Cardiac muscle cell (in vitro differentiated cells and primary cell): ENCODE measurements at regions not wholly inside any gene's neighbourhood (a gene's known extent, or its start where the extent isn't known, plus 50 kb on each side); places are given as distances from the start of the nearest gene placed in this dataset.

ENCODE experiments used
- DNase-seq, 2 donors: peaks; one replicate each; pipeline versions ENCODE4 v3.0.0 to v3.0.0-alpha.2; 2010 to 2017; ENCODE audit warnings: low read depth in 1 of 2, low spot score in 1 of 2
- H3K27ac ChIP-seq: fragments of 200-600 bp; sonication (generic); 2 replicates; pipeline ENCODE4 v1.5.1; 2016
- H3K27me3 ChIP-seq: fragments of 200-600 bp; sonication (generic); 2 replicates; pipeline ENCODE4 v1.6.0; 2016; ENCODE audit warnings: control low read depth
- H3K36me3 ChIP-seq: fragments of 200-600 bp; sonication (generic); 2 replicates; pipeline ENCODE4 v1.5.1; 2016; ENCODE audit warnings: control low read depth
- H3K4me1 ChIP-seq: fragments of 200-600 bp; sonication (generic); 2 replicates; pipeline ENCODE4 v1.8.1; 2017; ENCODE audit warnings: low read depth, mild to moderate bottlenecking, mixed run types
- H3K4me3 ChIP-seq: fragments of 200-600 bp; sonication (generic); 2 replicates; pipeline ENCODE4 v1.5.1; 2016; ENCODE audit warnings: mild to moderate bottlenecking
- H3K9me3 ChIP-seq: fragments of 200-600 bp; sonication (generic); 2 replicates; pipeline ENCODE4 v1.5.1; 2017; ENCODE audit warnings: low read depth, mild to moderate bottlenecking, control low read depth
- CTCF ChIP-seq: IDR thresholded peaks from 2 replicates; pipeline ENCODE4 v1.5.1; 2012; ENCODE audit warnings: low read depth, mild to moderate bottlenecking, low read length

GRCh38 chr6:19492636-19493405 lies 344.3 kb upstream of the ID4 start:
- Histone ChIP-seq H3K27ac (no peak overlapping the region), H3K9me3 (no peaks in the 10 kb centered on the region), H3K4me3 (no peak overlapping the region), H3K27me3 (no peaks in the 10 kb centered on the region), H3K4me1 (no peaks in the 10 kb centered on the region), H3K36me3 (no peaks in the 10 kb centered on the region)
- TF ChIP-seq CTCF: no peak
- DNase-seq: no peak

GRCh38 chr6:19501737-19502245 lies 335.4 kb upstream of the ID4 start:
- H3K9me3 ChIP-seq: no peaks in the 10 kb centered on the region
- no peak for TF ChIP-seq CTCF
- no peak for DNase-seq
- no peaks in the 10 kb centered on the region for H3K36me3 ChIP-seq
- H3K4me3 ChIP-seq: no peak overlapping the region
- H3K4me1 ChIP-seq: no peaks in the 10 kb centered on the region
- H3K27ac ChIP-seq: no peak overlapping the region
- no peaks in the 10 kb centered on the region for H3K27me3 ChIP-seq

- H3K27ac ChIP-seq: no peak overlapping the region
- TF ChIP-seq CTCF: no peak
- H3K9me3 ChIP-seq: no peaks in the 10 kb centered on the region
- no peaks in the 10 kb centered on the region for H3K27me3 ChIP-seq
- H3K4me3 ChIP-seq: no peak overlapping the region
- no peaks in the 10 kb centered on the region for H3K36me3 ChIP-seq
- no peaks in the 10 kb centered on the region for H3K4me1 ChIP-seq
- no peak for DNase-seq
Observed at GRCh38 chr6:19502301-19502700, 334.9 kb upstream of the ID4 start.

GRCh38 chr6:19515939-19516338 lies 321.2 kb upstream of the ID4 start:
- DNase-seq: no peak
- TF ChIP-seq CTCF: no peak

GRCh38 chr6:19519941-19520340 lies 317.2 kb upstream of the ID4 start:
- Histone ChIP-seq H3K36me3 (no peaks in the 10 kb centered on the region), H3K27ac (no peak overlapping the region), H3K9me3 (no peaks in the 10 kb centered on the region), H3K4me1 (no peaks in the 10 kb centered on the region), H3K27me3 (no peaks in the 10 kb centered on the region), H3K4me3 (no peak overlapping the region)
- TF ChIP-seq CTCF: no peak
- no peak for DNase-seq

More at GRCh38 chr6:19515939-19516338, 321.2 kb upstream of the ID4 start:
- no peak overlapping the region for H3K27ac ChIP-seq
- H3K4me1 ChIP-seq: no peaks in the 10 kb centered on the region
- H3K4me3 ChIP-seq: no peak overlapping the region
- peaks cover 2% of the 10 kb centered on the region for H3K9me3 ChIP-seq
- no peaks in the 10 kb centered on the region for H3K27me3 ChIP-seq
- no peaks in the 10 kb centered on the region for H3K36me3 ChIP-seq
